NT2/D1 (cell line): ENCODE measurements at regions not wholly inside any gene's neighbourhood (a gene's known extent, or its start where the extent isn't known, plus 50 kb on each side); places are given as distances from the start of the nearest gene placed in this dataset.

Experiments
- DNase-seq: peaks from one replicate; pipeline ENCODE4 v3.0.0-alpha.2; 2011; ENCODE audit warnings: low read depth, low spot score
- H3K27me3 ChIP-seq: 2 replicates; pipeline ENCODE4 v1.6.0; 2011; ENCODE audit warnings: mild to moderate bottlenecking; ENCODE audit not compliant: insufficient read length, insufficient read depth
- H3K36me3 ChIP-seq: 2 replicates; pipeline ENCODE4 v1.6.1; 2011; ENCODE audit warnings: mild to moderate bottlenecking, low read length, mixed read lengths; ENCODE audit not compliant: insufficient read depth, insufficient read length
- H3K4me1 ChIP-seq: 2 replicates; pipeline ENCODE4 v1.5.1; 2011; ENCODE audit not compliant: insufficient read depth, insufficient read length
- H3K4me3 ChIP-seq: 2 replicates; pipeline ENCODE4 v1.5.1; 2011; ENCODE audit warnings: low read depth; ENCODE audit not compliant: insufficient read length
- H3K9ac ChIP-seq: 2 replicates; pipeline ENCODE4 v1.6.0; 2011; ENCODE audit warnings: low read depth; ENCODE audit not compliant: insufficient read length
- H3K9me3 ChIP-seq: 2 replicates; pipeline ENCODE4 v1.5.1; 2011; ENCODE audit warnings: mild to moderate bottlenecking, low read length; ENCODE audit not compliant: insufficient read depth
- SUZ12 ChIP-seq: IDR thresholded peaks from 2 replicates; pipeline ENCODE4 v1.6.1; 2011; ENCODE audit not compliant: insufficient read length, insufficient read depth; ENCODE audit errors: extremely low read depth
- YY1 ChIP-seq: IDR thresholded peaks from 2 replicates; pipeline ENCODE4 v1.6.1; 2011; ENCODE audit not compliant: insufficient read length, insufficient read depth
- ZNF274 ChIP-seq: IDR thresholded peaks from 2 replicates; pipeline ENCODE4 v1.6.1; 2011; ENCODE audit warnings: mild to moderate bottlenecking, low read depth, low read length

GRCh38 chr10:4717670-4718069, 108.3 kb upstream of the AKR1E2 start:
- no peaks in the 10 kb centered on the region for H3K27me3 ChIP-seq
- H3K4me3 ChIP-seq, result no peak overlapping the region
- H3K4me1 ChIP-seq, result no peaks in the 10 kb centered on the region
- no peaks in the 10 kb centered on the region for H3K36me3 ChIP-seq
- H3K9ac ChIP-seq, result no peak overlapping the region
- no peak for DNase-seq
- TF ChIP-seq SUZ12 (no peak), YY1 (no peak), ZNF274 (no peak)
- H3K9me3 ChIP-seq, result no peaks in the 10 kb centered on the region

DNA sequence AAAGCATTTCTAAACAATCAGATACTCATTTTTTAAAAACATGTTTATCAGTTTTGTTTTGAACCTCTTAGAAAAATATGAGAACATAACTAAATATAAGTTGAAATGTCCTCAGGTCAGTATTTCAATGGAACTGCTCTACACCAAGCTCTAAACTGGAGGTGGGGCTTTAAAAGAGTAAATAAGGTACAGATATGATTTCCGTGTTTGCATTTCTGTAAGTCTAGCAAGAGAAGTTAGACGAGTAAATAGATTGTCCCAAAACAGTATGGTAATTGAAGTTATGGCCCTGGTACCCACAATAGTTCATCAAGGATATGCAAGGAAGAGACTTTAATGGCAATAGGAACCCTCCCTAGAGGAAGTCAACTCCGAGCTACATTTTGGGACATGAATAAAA, 115.1 kb upstream of the AKR1E2 start:
- Histone ChIP-seq H3K4me1 (no peaks in the 10 kb centered on the region), H3K27me3 (no peaks in the 10 kb centered on the region), H3K4me3 (no peak overlapping the region), H3K36me3 (no peaks in the 10 kb centered on the region), H3K9me3 (no peaks in the 10 kb centered on the region), H3K9ac (no peak overlapping the region)
- TF ChIP-seq SUZ12 (no peak), YY1 (no peak), ZNF274 (no peak)
- DNase-seq, result no peak

DNA sequence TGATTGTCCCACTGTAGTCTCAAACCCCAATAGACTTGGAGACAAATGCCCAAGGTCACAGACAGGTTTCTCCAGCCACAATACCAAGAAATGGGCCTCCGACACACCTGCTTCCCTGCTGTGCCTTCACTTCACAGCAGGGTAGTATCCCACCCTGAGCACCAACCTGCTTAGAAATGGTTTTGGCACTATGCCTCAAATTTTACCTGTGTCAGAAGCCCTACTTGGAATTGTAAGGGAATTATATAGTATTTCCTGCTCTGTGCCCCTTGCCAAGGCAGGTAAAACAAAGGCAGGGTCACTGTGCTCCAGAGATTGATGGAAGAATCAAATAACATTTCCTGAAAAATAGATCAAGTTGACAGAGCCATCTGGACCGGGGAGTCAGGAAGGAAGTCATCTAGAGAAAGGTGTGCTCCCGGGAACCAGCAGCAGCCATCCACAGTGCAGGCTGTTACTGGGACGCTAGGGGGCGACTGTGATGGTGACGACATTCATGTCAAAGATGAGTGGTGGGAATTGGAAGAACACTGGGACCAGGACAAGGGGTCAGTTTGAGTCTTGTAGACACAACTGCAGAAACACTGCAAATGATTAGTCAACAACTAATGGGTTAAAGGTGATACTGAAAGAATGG, 117.8 kb upstream of the AKR1E2 start:
- no peaks in the 10 kb centered on the region for H3K9me3 ChIP-seq
- H3K4me3 ChIP-seq, result no peak overlapping the region
- H3K27me3 ChIP-seq, result no peaks in the 10 kb centered on the region
- H3K9ac ChIP-seq, result no peak overlapping the region
- H3K36me3 ChIP-seq, result no peaks in the 10 kb centered on the region
- H3K4me1 ChIP-seq, result no peaks in the 10 kb centered on the region
- DNase-seq, result peak; percentile 15
- TF ChIP-seq ZNF274, result no peak

- no peak for DNase-seq
- H3K36me3 ChIP-seq, result no peaks in the 10 kb centered on the region
- H3K4me1 ChIP-seq, result no peaks in the 10 kb centered on the region
- no peak overlapping the region for H3K4me3 ChIP-seq
- no peaks in the 10 kb centered on the region for H3K27me3 ChIP-seq
- TF ChIP-seq ZNF274 (no peak), YY1 (no peak), SUZ12 (no peak)
- no peak overlapping the region for H3K9ac ChIP-seq
- H3K9me3 ChIP-seq, result no peaks in the 10 kb centered on the region
Measured at GRCh38 chr10:4707221-4707620, 118.8 kb upstream of the AKR1E2 start.

GRCh38 chr10:4704034-4704545, 121.9 kb upstream of the AKR1E2 start:
- Histone ChIP-seq H3K27me3 (no peaks in the 10 kb centered on the region), H3K9ac (no peak overlapping the region), H3K4me1 (no peaks in the 10 kb centered on the region), H3K4me3 (no peak overlapping the region), H3K9me3 (no peaks in the 10 kb centered on the region), H3K36me3 (no peaks in the 10 kb centered on the region)
- no peak for TF ChIP-seq YY1
- no peak for TF ChIP-seq SUZ12
- no peak for TF ChIP-seq ZNF274
- no peak for DNase-seq

DNA sequence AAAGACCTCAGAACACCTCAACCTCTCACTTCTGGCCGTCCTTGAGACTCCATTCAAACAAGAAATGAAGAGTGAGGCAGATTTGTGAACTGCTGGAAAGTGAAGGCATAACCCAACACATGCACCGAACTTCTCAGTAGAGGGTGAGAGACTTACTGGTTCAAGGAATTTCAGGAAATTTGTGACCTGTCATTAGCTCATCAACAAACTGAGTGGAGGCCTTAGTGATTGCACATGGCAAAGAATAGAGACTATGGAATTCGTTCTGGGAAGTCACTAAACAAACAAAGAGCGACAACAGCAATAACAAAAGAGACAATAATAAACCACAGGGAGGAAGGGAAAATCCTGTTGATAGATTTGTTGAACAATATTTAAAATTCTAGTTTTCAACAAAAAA, 125.0 kb upstream of the AKR1E2 start:
- no peaks in the 10 kb centered on the region for H3K36me3 ChIP-seq
- H3K4me1 ChIP-seq, result no peaks in the 10 kb centered on the region
- H3K27me3 ChIP-seq, result no peaks in the 10 kb centered on the region
- H3K9me3 ChIP-seq, result no peaks in the 10 kb centered on the region
- no peak for DNase-seq
- no peak for TF ChIP-seq ZNF274
- TF ChIP-seq SUZ12, result no peak
- TF ChIP-seq YY1, result no peak
- no peak overlapping the region for H3K4me3 ChIP-seq
- no peak overlapping the region for H3K9ac ChIP-seq

DNA sequence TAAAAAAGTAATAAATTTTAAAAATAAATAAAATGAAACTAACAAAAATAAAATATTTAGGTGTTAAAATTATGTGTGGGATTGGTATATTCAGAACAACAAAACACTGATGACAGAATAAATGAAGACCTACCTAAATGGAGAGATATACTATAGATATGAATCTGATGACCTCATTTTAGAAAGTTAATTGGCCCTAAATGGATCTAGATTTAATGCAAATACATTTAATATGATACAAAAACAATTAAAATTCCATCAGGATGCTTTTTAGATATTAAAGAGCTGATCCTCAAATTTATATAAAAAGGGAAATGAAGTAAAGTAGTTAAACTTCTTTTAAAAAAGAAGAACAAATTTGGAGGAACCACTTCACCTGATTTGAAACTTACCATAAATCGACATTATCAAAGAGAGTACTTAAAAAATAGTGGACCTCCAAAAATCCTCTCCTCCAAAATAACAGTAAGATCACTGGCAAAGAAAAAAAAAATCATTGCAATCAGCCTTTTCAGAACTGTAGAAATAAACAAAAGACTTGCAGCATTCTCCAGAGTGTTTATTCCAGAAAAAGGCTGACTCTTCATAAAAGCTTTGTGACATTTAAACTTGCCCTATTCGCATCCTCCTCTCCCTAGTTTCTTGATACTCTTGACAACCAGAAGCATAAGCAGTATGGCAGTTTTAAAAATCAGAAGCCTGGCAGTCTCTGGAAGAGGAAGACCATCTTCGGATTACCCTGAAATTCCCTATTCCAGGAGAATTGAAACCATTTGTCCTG, 125.9 kb upstream of the AKR1E2 start:
- no peaks in the 10 kb centered on the region for H3K27me3 ChIP-seq
- no peak for TF ChIP-seq ZNF274
- TF ChIP-seq YY1, result no peak
- no peak for TF ChIP-seq SUZ12
- no peak overlapping the region for H3K4me3 ChIP-seq

More for the DNA sequence above, 125.9 kb upstream of the AKR1E2 start:
- Histone ChIP-seq H3K36me3 (no peaks in the 10 kb centered on the region), H3K4me1 (no peaks in the 10 kb centered on the region), H3K9me3 (no peaks in the 10 kb centered on the region), H3K9ac (no peak overlapping the region)
- no peak for DNase-seq
